Brain microvascular endothelial cell (primary cell): ENCODE measurements at regions not wholly inside any gene's neighbourhood (a gene's known extent, or its start where the extent isn't known, plus 50 kb on each side); places are given as distances from the start of the nearest gene placed in this dataset.

Source experiments
- DNase-seq: peaks from one replicate; pipeline ENCODE4 v3.0.0-alpha.2; 2020
- H3K27ac ChIP-seq: fragments of 250-450 bp; sonication (Bioruptor Pico); 2 replicates; pipeline ENCODE4 v1.5.1; 2020; ENCODE audit warnings: mild to moderate bottlenecking, moderate library complexity
- H3K27me3 ChIP-seq: fragments of 250-450 bp; sonication (Bioruptor Pico); replicated peaks from 2 replicates; pipeline ENCODE4 v1.5.1; 2020; ENCODE audit warnings: mild to moderate bottlenecking
- H3K36me3 ChIP-seq: fragments of 250-450 bp; sonication (Bioruptor Pico); replicated peaks from 2 replicates; pipeline ENCODE4 v1.5.1; 2020; ENCODE audit warnings: mild to moderate bottlenecking
- H3K4me3 ChIP-seq: 2 replicates; pipeline ENCODE4 v1.5.1; 2011; ENCODE audit warnings: low read depth, mild to moderate bottlenecking, control low read depth, low read length, moderate library complexity
- CTCF ChIP-seq: IDR thresholded peaks from 2 replicates; pipeline ENCODE4 v1.5.1; 2011; ENCODE audit warnings: low read depth, mild to moderate bottlenecking, moderate library complexity, low read length, control low read depth, inconsistent platforms; ENCODE audit errors: missing control alignments
- in situ Hi-C: cut with HindIII; loops from 2 replicates; pipeline ENCODE4 v1.10.0; 2017; ENCODE audit warnings: low sequenced_read_pairs, low pct_ligation_motif_present

- no peak overlapping the region for H3K27ac ChIP-seq
Measured at GRCh38 chr22:27197618-27198017, 540.2 kb downstream of the MIAT start.

GRCh38 chr22:27198518-27199035 lies 541.2 kb downstream of the MIAT start:
- TF ChIP-seq CTCF: no peak
- no peaks in the 10 kb centered on the region for H3K27me3 ChIP-seq
- H3K36me3 ChIP-seq: no peaks in the 10 kb centered on the region
- no peak overlapping the region for H3K27ac ChIP-seq
- H3K4me3 ChIP-seq: no peak overlapping the region
- in situ Hi-C loops: no loop called here
- no peak for DNase-seq

More at GRCh38 chr22:27197618-27198017, 540.2 kb downstream of the MIAT start:
- H3K36me3 ChIP-seq: no peaks in the 10 kb centered on the region
- no peak for TF ChIP-seq CTCF
- H3K27me3 ChIP-seq: no peaks in the 10 kb centered on the region
- H3K4me3 ChIP-seq: no peak overlapping the region
- DNase-seq: no peak
- in situ Hi-C loops: no loop called here

DNA sequence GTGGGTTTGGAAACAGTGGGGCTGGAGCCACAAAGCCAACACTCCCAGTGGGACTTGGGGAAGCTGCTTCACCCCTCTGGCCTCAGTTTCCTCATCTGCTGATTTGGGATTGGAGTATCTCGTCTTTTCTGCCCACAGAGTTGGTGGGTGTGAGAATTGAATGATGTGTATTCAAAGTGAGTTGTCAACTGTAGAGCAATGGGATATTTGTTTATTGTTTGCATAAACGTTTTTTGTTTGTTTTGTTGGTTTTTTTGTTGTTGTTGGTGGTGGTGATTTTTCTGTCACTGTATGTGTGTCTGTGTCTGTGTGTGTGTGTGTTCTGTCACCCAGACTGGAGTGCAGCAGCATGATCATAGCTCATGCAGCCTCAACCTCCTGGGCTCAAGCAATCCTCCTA lies 542.0 kb downstream of the MIAT start:
- in situ Hi-C loops: no loop called here

DNA sequence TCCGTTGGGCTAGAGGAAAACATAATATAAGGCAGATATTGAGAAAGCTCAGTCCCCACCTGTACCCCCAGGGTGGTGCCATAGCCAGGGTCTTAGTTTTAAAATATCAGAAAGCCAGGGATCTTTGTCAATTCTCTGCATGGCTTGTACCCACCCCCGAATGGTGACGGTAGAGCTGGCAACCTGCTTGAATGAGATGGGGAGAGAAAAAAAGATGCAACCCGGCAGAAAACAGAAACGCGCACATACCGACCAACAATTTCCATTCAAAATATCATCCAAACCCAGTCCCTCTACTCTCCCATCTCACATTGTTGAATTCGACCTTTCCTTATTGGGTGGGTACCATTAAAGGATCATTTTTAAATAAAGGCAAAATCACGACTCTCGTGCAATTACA lies 543.9 kb downstream of the MIAT start:
- in situ Hi-C loops: no loop called here
- no peak for DNase-seq
- no peaks in the 10 kb centered on the region for H3K36me3 ChIP-seq
- TF ChIP-seq CTCF: no peak
- H3K27me3 ChIP-seq: no peaks in the 10 kb centered on the region
- H3K27ac ChIP-seq: no peak overlapping the region
- no peak overlapping the region for H3K4me3 ChIP-seq

More for the DNA sequence above, 542.0 kb downstream of the MIAT start:
- Histone ChIP-seq H3K27me3 (no peaks in the 10 kb centered on the region), H3K4me3 (no peak overlapping the region), H3K36me3 (no peaks in the 10 kb centered on the region), H3K27ac (no peak overlapping the region)
- no peak for TF ChIP-seq CTCF
- no peak for DNase-seq

DNA sequence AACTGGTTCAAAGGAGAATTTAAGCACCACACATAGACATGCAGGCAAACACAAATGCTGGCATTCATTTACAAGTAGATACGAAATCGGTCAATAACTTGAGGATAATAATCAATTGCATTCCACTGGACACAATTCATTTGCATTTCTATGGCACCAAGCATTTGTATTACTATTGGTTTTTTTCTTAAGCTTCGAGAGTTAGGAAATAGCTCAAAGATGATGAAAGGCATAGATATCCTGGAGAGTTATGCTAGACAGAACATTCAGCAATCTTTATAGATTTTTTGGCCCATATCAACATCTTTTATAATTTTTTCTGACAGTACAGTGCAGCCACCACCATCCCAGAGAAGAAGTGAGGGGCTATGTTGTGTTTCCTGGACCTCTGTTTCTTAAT lies 544.4 kb downstream of the MIAT start:
- no peak overlapping the region for H3K4me3 ChIP-seq

More for the DNA sequence above, 544.4 kb downstream of the MIAT start:
- Histone ChIP-seq H3K36me3 (no peaks in the 10 kb centered on the region), H3K27me3 (no peaks in the 10 kb centered on the region), H3K27ac (peak overlapping the region; percentile 89)
- in situ Hi-C loops: no loop called here
- TF ChIP-seq CTCF: no peak
- no peak for DNase-seq
